MCF 10A (cell line): ENCODE measurements at regions not wholly inside any gene's neighbourhood (a gene's known extent, or its start where the extent isn't known, plus 50 kb on each side); places are given as distances from the start of the nearest gene placed in this dataset.
"Not testable (repeated sequence)": the region's sequence is repeated elsewhere in the genome, so short reads cannot be mapped to it uniquely, and the experiment has no call there.

Source experiments
- BruUV-seq: library from RNA; stranded (reverse); fragments of 400-500 nt; replicated peaks from 2 replicates; lab custom pipeline; 2021; lab: Mats Ljungman, UMichigan
- CTCF ChIA-PET: fragments of 300-600 bp; sonication (Branson Sonifier 250); formaldehyde crosslinking; extraction: SDS; loops from one replicate; lab custom pipeline; 2021; ENCODE audit warnings: antibody characterized with exemption, inconsistent platforms; lab: Yijun Ruan, JAX
- POLR2A ChIA-PET: fragments of 300-600, 350-650 bp; sonication (Branson Sonifier 250); formaldehyde crosslinking; extraction: SDS; loops from one replicate; lab custom pipeline; 2020; ENCODE audit warnings: antibody characterized with exemption, inconsistent platforms; lab: Yijun Ruan, JAX
- DNase-seq: peaks from one replicate; pipeline ENCODE4 v3.0.0-alpha.2; 2018; ENCODE audit not compliant: unreplicated experiment
- H3K27ac Mint-ChIP-seq: one replicate; pipeline ENCODE4 v1.8.0; 2022; ENCODE audit warnings: mild to moderate bottlenecking, low read depth, mixed read lengths; ENCODE audit not compliant: unreplicated experiment
- H3K27me3 Mint-ChIP-seq: one replicate; pipeline ENCODE4 v1.8.0; 2022; ENCODE audit warnings: mixed read lengths; ENCODE audit not compliant: insufficient read depth, unreplicated experiment
- H3K36me3 Mint-ChIP-seq: one replicate; pipeline ENCODE4 v1.8.0; 2022; ENCODE audit warnings: mild to moderate bottlenecking, moderate library complexity, mixed read lengths; ENCODE audit not compliant: insufficient read depth, unreplicated experiment
- H3K4me1 Mint-ChIP-seq: one replicate; pipeline ENCODE4 v1.8.0; 2022; ENCODE audit warnings: mixed read lengths; ENCODE audit not compliant: insufficient read depth, unreplicated experiment
- H3K4me3 Mint-ChIP-seq: one replicate; pipeline ENCODE4 v1.8.0; 2022; ENCODE audit warnings: mild to moderate bottlenecking, moderate library complexity, mixed read lengths; ENCODE audit not compliant: unreplicated experiment
- H3K9me3 Mint-ChIP-seq: one replicate; pipeline ENCODE4 v1.8.0; 2022; ENCODE audit warnings: mixed read lengths; ENCODE audit not compliant: unreplicated experiment
- intact Hi-C: fragments of 100-400 bp; cut with micrococcal nuclease; formaldehyde crosslinking; loops from 2 replicates; pipeline ENCODE4 v1.14.1; 2022
- TF ChIP-seq, protein P1 (sequence below): fragments of 200-600 bp; IDR thresholded peaks from one replicate; pipeline ENCODE4 v1.8.0; 2022; ENCODE audit warnings: antibody characterized with exemption, mild to moderate bottlenecking; ENCODE audit not compliant: unreplicated experiment

DNA sequence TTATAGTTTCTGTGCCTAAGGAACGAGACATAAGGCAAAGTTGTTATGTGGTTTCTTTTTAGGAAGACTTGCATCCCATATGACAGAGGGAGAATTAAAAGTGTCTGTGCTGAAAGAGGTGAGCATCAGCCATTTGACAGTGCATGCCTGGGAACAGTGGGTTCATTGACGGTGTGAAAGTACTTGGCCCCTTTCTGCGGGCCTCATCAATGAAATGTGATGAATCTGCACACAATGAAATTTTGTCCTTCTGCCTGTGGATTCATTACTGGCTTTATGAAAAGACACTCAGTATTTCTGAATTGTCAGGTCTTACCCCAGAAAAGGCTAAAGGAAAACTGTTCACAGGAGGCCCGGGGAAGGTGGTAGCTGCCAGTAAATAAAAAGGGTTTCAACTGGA is 295.8 kb downstream of the FOXO1 start:
- no peak for DNase-seq
- H3K4me3 Mint-ChIP-seq = no peak overlapping the region
- ChIA-PET CTCF (interaction anchor here (0.7 kb wide), 1 partner anchor 138 kb away, joined by 5 read pairs; no protein-coding TSS in a partner anchor), POLR2A (no interaction called here)
- H3K27me3 Mint-ChIP-seq = no peaks in the 10 kb centered on the region
- no TSS peak for BruUV-seq
- TF ChIP-seq, protein P1, sequence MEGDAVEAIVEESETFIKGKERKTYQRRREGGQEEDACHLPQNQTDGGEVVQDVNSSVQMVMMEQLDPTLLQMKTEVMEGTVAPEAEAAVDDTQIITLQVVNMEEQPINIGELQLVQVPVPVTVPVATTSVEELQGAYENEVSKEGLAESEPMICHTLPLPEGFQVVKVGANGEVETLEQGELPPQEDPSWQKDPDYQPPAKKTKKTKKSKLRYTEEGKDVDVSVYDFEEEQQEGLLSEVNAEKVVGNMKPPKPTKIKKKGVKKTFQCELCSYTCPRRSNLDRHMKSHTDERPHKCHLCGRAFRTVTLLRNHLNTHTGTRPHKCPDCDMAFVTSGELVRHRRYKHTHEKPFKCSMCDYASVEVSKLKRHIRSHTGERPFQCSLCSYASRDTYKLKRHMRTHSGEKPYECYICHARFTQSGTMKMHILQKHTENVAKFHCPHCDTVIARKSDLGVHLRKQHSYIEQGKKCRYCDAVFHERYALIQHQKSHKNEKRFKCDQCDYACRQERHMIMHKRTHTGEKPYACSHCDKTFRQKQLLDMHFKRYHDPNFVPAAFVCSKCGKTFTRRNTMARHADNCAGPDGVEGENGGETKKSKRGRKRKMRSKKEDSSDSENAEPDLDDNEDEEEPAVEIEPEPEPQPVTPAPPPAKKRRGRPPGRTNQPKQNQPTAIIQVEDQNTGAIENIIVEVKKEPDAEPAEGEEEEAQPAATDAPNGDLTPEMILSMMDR = no peak
- H3K27ac Mint-ChIP-seq = no peak overlapping the region
- no peaks in the 10 kb centered on the region for H3K9me3 Mint-ChIP-seq
- intact Hi-C loops = no loop called here
- no peaks in the 10 kb centered on the region for H3K4me1 Mint-ChIP-seq
- no peaks in the 10 kb centered on the region for H3K36me3 Mint-ChIP-seq

DNA sequence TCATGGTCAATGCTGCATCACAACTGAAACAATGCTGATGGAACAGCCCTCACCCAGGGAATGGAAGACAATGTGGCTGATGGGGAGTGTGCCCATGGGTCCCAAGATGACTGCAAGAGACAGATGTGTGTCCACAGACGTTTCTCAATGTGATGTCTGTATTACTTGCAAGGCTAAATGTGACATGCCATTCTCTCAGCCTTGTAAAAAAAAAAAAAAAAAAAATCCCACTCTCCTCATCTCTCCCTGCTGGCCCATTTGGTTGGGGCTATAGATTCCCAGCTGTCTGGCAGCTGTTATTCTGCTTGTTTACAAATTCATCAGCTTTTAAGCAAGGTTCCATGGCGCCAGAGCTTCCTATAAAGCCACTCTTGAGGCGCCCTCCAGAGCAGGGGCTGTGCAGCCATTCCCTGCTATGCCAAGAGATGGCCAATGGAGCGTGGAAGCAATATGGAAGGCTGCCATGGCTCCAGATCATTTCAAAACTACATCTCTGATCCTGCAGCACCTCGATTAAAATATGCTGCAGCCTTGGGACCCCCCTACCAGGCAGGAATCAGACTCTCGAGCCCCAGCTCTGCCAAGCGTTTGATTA is 294.8 kb downstream of the FOXO1 start:
- Mint-ChIP-seq H3K4me1 (no peaks in the 10 kb centered on the region), H3K9me3 (no peaks in the 10 kb centered on the region), H3K4me3 (no peak overlapping the region), H3K27me3 (no peaks in the 10 kb centered on the region), H3K27ac (no peak overlapping the region), H3K36me3 (no peaks in the 10 kb centered on the region)
- ChIA-PET POLR2A (interaction anchor here (0.7 kb wide), 1 partner anchor 146 kb away, joined by 3 read pairs; no protein-coding TSS in a partner anchor), CTCF (interaction anchor here (0.6 to 0.7 kb wide), 3 partner anchors 139 to 355 kb away, joined by 3 to 5 read pairs (median 4); no protein-coding TSS in a partner anchor)
- intact Hi-C loops = no loop called here
- TF ChIP-seq, protein P1 = no peak
- DNase-seq = no peak
- BruUV-seq = no TSS peak

DNA sequence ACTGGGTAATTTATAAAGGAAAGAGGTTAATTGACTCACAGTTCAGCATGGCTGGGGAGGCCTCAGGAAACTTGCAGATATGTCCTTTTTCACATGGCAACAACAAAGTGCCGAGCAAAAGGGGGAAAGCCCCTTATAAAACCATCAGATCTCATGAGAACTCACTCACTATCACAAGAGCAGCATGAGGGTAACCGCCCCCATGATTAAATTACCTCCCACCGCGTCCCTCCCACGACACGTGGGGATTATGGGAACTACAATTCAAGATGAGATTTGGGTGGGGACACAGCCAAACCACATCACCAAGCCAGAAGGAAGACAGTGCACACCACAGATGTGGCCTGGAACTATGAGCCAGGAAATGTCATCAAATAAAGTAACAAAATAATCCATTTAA is 292.8 kb downstream of the FOXO1 start:
- BruUV-seq, H3K27me3 Mint-ChIP-seq, H3K36me3 Mint-ChIP-seq, H3K4me3 Mint-ChIP-seq, H3K9me3 Mint-ChIP-seq, H3K27ac Mint-ChIP-seq, DNase-seq, intact Hi-C loops, CTCF ChIA-PET, H3K4me1 Mint-ChIP-seq: not testable (repeated sequence)
- POLR2A ChIA-PET = interaction anchor here (0.5 kb wide), 1 partner anchor 423 kb away, joined by 3 read pairs; no protein-coding TSS in a partner anchor

DNA sequence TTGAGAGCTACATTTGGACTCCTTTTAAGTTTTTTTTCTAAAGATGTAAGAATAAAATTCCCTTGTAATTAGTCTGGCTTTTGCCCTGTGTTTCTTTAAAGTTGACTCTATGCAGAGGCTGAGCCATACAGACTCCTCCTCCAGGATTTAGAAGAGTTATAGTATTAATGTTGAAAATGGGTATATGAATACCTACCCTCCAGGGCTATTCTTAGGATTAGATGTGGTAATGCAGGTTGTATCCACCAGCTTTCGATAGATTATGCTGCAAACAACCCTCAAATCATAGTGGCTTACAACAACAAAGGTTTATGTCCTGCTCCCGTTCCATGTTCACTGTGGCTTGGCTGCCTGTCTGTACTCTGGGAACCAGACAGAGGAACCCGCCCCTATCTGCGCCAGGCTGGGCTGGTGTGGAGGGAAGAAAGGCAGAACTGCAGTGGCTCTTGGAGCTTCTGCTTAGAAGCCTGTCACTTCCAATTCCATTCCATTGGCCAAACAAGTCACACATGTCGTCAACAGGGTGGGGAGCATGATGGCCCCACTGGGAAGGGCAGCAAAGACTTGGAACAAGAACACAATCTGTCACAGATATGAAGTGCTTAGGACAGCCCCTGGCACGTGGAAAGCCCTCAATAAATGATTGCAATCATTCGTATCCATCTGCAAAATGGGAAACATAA is 290.8 kb downstream of the FOXO1 start:
- H3K9me3 Mint-ChIP-seq = peaks cover 6% of the 10 kb centered on the region
- TF ChIP-seq, protein P1 = no peak
- no peaks in the 10 kb centered on the region for H3K36me3 Mint-ChIP-seq
- ChIA-PET CTCF (interaction anchor here (0.9 to 1.1 kb wide), 2 partner anchors 9 to 51 kb away, joined by 3 to 4 read pairs; no protein-coding TSS in a partner anchor), POLR2A (interaction anchor here (0.6 to 1.0 kb wide), 2 partner anchors 459 to 591 kb away, joined by 3 to 4 read pairs; no protein-coding TSS in a partner anchor)
- H3K27me3 Mint-ChIP-seq = no peaks in the 10 kb centered on the region
- intact Hi-C loops = no loop called here
- DNase-seq = no peak
- BruUV-seq = no TSS peak
- H3K4me3 Mint-ChIP-seq = no peak overlapping the region
- H3K27ac Mint-ChIP-seq = no peak overlapping the region
- no peaks in the 10 kb centered on the region for H3K4me1 Mint-ChIP-seq
